ES-I3 (cell line): ENCODE measurements at regions not wholly inside any gene's neighbourhood (a gene's known extent, or its start where the extent isn't known, plus 50 kb on each side); places are given as distances from the start of the nearest gene placed in this dataset.

Experiments used
- H3K36me3 ChIP-seq: 2 replicates; pipeline ENCODE4 v1.6.1; 2013; ENCODE audit warnings: mild to moderate bottlenecking, low read length, control low read depth, moderate library complexity; ENCODE audit not compliant: insufficient read depth
- H3K4me1 ChIP-seq: 2 replicates; pipeline ENCODE4 v1.6.1; 2013; ENCODE audit warnings: mild to moderate bottlenecking, control low read depth, low read length; ENCODE audit not compliant: insufficient read depth
- H3K9ac ChIP-seq: 2 replicates; pipeline ENCODE4 v1.6.1; 2013; ENCODE audit warnings: low read depth, mild to moderate bottlenecking, low read length, moderate library complexity
- H3K9me3 ChIP-seq: 2 replicates; pipeline ENCODE4 v1.6.1; 2013; ENCODE audit warnings: mild to moderate bottlenecking, low read length, moderate library complexity; ENCODE audit not compliant: control insufficient read depth, insufficient read depth

- Histone ChIP-seq H3K4me1 (peaks cover 12% of the 10 kb centered on the region; the same call in 1 of the 2 replicates), H3K9me3 (no peaks in the 10 kb centered on the region), H3K9ac (no peak overlapping the region), H3K36me3 (no peaks in the 10 kb centered on the region)
Observed at GRCh38 chr13:85262499-85262898, 536.7 kb downstream of the SLITRK6 start.

GRCh38 chr13:85261757-85262346 is 537.4 kb downstream of the SLITRK6 start:
- no peak overlapping the region for H3K9ac ChIP-seq
- no peaks in the 10 kb centered on the region for H3K9me3 ChIP-seq
- no peaks in the 10 kb centered on the region for H3K36me3 ChIP-seq
- H3K4me1 ChIP-seq: peaks cover 12% of the 10 kb centered on the region; the same call in 1 of the 2 replicates

- no peaks in the 10 kb centered on the region for H3K9me3 ChIP-seq
- H3K36me3 ChIP-seq: no peaks in the 10 kb centered on the region
- H3K9ac ChIP-seq: no peak overlapping the region
- peaks cover 5% of the 10 kb centered on the region; the same call in 1 of the 2 replicates for H3K4me1 ChIP-seq
Observed at GRCh38 chr13:85260896-85261295, 538.3 kb downstream of the SLITRK6 start.

GRCh38 chr13:85255978-85256377 is 543.2 kb downstream of the SLITRK6 start:
- H3K36me3 ChIP-seq: no peaks in the 10 kb centered on the region
- H3K9ac ChIP-seq: no peak overlapping the region
- H3K4me1 ChIP-seq: no peaks in the 10 kb centered on the region
- no peaks in the 10 kb centered on the region for H3K9me3 ChIP-seq

GRCh38 chr13:85254641-85255040 is 544.6 kb downstream of the SLITRK6 start:
- H3K4me1 ChIP-seq: no peaks in the 10 kb centered on the region
- no peaks in the 10 kb centered on the region for H3K36me3 ChIP-seq
- no peak overlapping the region for H3K9ac ChIP-seq
- H3K9me3 ChIP-seq: no peaks in the 10 kb centered on the region

- Histone ChIP-seq H3K36me3 (no peaks in the 10 kb centered on the region), H3K9me3 (no peaks in the 10 kb centered on the region), H3K9ac (no peak overlapping the region), H3K4me1 (no peaks in the 10 kb centered on the region)
Observed at GRCh38 chr13:85249151-85249550, 550.1 kb downstream of the SLITRK6 start.

GRCh38 chr13:85247780-85248179 is 551.4 kb downstream of the SLITRK6 start:
- Histone ChIP-seq H3K36me3 (no peaks in the 10 kb centered on the region), H3K9me3 (no peaks in the 10 kb centered on the region), H3K9ac (no peak overlapping the region), H3K4me1 (no peaks in the 10 kb centered on the region)

- Histone ChIP-seq H3K36me3 (no peaks in the 10 kb centered on the region), H3K9ac (no peak overlapping the region), H3K4me1 (no peaks in the 10 kb centered on the region), H3K9me3 (no peaks in the 10 kb centered on the region)
Observed at GRCh38 chr13:85243831-85244230, 555.4 kb downstream of the SLITRK6 start.

- Histone ChIP-seq H3K9ac (no peak overlapping the region), H3K4me1 (no peaks in the 10 kb centered on the region; the same call in 1 of the 2 replicates), H3K36me3 (no peaks in the 10 kb centered on the region), H3K9me3 (no peaks in the 10 kb centered on the region)
Observed at GRCh38 chr13:85241060-85241459, 558.2 kb downstream of the SLITRK6 start.

- no peaks in the 10 kb centered on the region; the same call in 1 of the 2 replicates for H3K4me1 ChIP-seq
- no peaks in the 10 kb centered on the region for H3K36me3 ChIP-seq
- no peak overlapping the region for H3K9ac ChIP-seq
- H3K9me3 ChIP-seq: no peaks in the 10 kb centered on the region
Observed at GRCh38 chr13:85236413-85236812, 562.8 kb downstream of the SLITRK6 start.

GRCh38 chr13:85230691-85231093 is 568.5 kb downstream of the SLITRK6 start:
- H3K9ac ChIP-seq: no peak overlapping the region
- peaks cover 4% of the 10 kb centered on the region; the same call in 1 of the 2 replicates for H3K4me1 ChIP-seq
- H3K36me3 ChIP-seq: no peaks in the 10 kb centered on the region
- no peaks in the 10 kb centered on the region for H3K9me3 ChIP-seq

GRCh38 chr13:85228692-85229091 is 570.5 kb downstream of the SLITRK6 start:
- H3K36me3 ChIP-seq: no peaks in the 10 kb centered on the region
- peaks cover 4% of the 10 kb centered on the region; the same call in 1 of the 2 replicates for H3K4me1 ChIP-seq
- H3K9me3 ChIP-seq: no peaks in the 10 kb centered on the region
- H3K9ac ChIP-seq: no peak overlapping the region

- Histone ChIP-seq H3K4me1 (no peaks in the 10 kb centered on the region), H3K36me3 (no peaks in the 10 kb centered on the region), H3K9me3 (no peaks in the 10 kb centered on the region), H3K9ac (no peak overlapping the region)
Observed at GRCh38 chr13:85223883-85224656, 575.1 kb downstream of the SLITRK6 start.

- Histone ChIP-seq H3K36me3 (no peaks in the 10 kb centered on the region), H3K4me1 (no peaks in the 10 kb centered on the region), H3K9me3 (no peaks in the 10 kb centered on the region), H3K9ac (no peak overlapping the region)
Observed at GRCh38 chr13:85216576-85216975, 582.6 kb downstream of the SLITRK6 start.

- H3K9me3 ChIP-seq: no peaks in the 10 kb centered on the region
- H3K9ac ChIP-seq: no peak overlapping the region
- H3K36me3 ChIP-seq: no peaks in the 10 kb centered on the region
- no peaks in the 10 kb centered on the region for H3K4me1 ChIP-seq
Observed at GRCh38 chr13:85212692-85213091, 586.5 kb downstream of the SLITRK6 start.
